ENCODE measurements at regions not wholly inside any gene's neighbourhood (a gene's known extent, or its start where the extent isn't known, plus 50 kb on each side); places are given as distances from the start of the nearest gene placed in this dataset.
A peak's percentile ranks its signal among the peaks of the same experiment; 100 is the strongest.
"Not testable (repeated sequence)": the region's sequence is repeated elsewhere in the genome, so short reads cannot be mapped to it uniquely, and the experiment has no call there.

DNA sequence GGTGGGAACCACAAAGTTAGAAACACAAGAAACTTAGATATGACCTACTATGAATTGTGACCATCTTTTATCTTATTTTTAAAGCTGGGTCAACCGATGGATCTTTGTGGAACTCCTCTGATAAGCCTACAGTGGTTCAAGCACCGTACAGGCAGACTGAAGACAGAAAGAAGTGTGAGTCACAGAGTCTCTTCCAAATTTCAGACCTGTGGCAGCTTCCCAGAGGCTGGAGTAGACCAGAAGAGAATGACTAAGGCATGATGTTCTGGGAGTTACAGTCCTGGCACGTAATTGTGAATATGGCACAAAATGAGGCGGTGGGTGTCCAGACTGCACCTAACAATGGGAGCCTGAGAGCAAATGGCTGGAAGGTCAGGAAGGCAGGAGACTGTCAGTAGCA, 70.0 kb downstream of the LMO4 start:
- DNase-seq: no peak

DNA sequence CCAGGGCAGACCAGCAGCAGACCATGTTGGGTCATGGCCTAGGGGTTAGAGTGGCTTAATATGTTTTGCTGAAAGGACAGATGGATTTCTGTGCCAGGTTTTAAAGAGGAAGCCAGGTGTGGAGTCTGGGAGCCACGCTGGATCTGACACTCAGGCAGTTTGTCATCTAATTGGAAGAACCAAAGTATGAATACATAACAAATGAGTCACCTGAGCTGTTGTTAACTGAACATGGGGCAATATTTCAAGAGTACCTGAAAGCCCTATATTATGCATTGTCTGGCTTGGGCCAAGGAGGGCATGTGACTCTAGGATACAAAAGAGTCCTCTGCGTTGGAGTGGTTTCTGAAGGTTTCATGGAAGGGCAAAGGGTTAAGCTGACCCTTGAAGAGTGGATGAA, 70.6 kb downstream of the LMO4 start:
- no peak for DNase-seq

DNA sequence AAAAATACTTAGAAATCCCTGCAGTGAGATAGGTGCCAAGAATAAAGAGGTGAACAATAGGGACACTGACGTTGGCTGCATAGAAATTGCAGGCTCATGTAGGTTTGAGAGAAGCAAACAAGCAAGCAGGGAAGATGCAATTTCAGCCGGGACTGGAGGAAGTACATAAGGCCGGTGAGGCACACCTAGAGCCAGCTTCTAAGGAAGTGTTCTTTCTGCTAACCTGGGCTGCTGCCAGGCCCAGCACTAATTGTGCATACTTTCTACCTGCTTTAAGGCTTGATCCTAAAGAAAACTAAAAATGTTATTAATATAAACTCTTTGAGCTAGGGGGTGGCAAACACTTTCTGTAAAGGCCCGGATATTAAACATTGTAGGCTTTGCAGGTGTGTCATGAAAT, 71.0 kb downstream of the LMO4 start:
- DNase-seq: no peak

DNA sequence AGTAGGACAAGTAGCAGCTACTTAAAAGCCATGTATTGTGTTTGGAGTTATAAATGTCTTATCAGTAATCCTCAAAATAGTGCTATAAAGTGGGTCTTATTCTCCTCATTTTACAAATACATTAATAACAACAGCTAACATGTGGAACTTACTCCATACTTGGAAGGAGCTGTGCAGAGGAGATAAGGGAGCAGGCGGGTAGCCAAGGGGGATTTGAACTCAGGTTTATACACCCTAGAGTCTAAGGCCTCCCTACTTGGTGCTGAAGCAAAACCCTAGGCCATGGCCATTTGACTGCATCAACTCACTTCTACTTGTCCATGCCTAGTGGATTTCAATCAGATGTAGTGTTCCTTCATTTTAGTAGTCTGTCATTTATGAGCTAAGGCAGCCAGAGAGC, 72.1 kb downstream of the LMO4 start:
- DNase-seq: no peak

DNA sequence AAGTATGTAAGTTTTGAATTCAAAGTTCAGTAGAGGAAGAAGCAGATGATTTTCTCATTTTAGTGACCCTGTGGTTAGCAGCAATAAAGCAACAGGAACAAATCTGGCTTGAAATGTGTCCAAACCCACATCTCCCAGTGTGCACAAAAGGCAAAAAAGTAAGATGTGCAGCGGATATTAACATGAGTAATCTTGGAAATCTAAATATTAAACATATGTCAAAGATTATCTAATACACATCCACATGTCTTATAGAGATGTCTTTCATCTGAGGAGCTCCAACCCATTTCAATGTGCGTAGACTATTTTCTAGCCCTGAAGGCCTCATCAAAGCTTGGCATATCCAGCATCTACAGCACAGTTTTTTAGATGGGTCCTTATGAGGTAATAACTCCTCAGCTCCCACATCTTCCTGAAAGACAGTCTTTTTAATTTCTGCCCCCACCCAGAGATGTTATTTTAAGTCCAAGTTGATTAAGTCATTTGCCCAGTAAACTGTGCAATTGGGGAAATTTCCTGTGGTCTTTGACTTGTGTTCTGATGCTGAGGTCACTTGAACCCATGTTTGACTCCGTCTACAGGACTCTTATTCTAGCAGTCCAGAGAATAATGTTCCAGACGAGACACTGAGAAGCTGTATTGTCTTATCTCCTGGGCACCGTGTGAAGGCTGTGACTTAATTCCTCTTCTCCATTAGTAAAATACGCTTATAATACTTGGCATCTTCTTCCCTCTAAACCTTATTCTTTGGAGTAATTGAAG, 73.7 kb downstream of the LMO4 start:
- DNase-seq: no peak

DNA sequence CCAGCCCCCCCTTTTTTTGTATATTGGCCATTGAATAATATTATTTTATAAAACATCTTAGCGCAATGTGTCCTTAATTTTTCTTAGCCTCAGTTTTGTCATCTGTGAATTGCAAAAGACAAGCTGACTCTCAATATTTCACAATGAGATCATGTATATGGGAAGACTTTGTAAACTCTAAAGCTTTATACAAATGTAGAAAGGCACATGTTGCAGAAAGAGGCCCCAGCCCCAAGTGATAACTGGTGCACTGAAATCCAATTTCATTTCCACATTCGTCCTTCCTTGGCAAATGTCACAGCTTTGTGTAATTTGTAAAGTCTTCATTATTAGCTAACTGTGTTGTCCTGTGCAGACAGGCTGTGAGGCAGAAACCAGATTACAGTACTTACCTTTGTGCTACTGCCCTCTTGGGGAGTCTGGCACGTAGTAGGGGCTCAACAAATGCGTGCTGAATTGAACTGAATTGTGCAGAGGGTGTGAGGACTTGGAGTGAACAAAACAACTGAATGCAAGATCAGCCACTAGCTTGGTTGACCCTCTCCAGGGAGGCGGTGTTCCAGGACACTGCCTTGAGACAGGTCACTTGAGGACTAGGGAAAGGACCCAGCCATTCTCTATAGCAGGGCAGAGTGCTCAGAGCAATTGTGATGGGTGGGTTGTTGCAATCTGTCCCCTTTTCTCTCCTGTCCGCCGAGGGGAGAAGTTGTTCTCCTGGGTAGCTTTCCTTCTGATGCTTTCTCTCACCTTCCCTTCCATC, 74.6 kb downstream of the LMO4 start:
- no peak for DNase-seq

DNA sequence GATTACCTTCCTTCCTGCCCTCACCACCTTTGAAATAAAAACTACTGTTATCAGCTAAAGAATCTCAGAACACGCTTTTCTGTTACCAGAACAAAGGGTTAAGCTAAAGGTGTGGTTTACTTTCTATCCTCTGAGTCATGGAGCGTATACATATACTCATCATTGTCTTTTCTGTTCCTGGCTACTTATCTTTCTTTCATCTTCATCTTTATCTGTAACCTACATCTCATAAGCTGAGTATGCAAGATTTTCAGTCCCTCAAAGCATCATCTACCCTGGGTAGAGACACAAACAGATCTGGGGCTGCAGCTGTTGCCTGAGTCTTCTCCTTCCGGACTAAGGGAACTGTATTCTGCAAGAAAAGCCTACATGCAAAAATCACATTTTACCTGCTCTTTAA, 75.6 kb downstream of the LMO4 start:
- no peak for DNase-seq

DNA sequence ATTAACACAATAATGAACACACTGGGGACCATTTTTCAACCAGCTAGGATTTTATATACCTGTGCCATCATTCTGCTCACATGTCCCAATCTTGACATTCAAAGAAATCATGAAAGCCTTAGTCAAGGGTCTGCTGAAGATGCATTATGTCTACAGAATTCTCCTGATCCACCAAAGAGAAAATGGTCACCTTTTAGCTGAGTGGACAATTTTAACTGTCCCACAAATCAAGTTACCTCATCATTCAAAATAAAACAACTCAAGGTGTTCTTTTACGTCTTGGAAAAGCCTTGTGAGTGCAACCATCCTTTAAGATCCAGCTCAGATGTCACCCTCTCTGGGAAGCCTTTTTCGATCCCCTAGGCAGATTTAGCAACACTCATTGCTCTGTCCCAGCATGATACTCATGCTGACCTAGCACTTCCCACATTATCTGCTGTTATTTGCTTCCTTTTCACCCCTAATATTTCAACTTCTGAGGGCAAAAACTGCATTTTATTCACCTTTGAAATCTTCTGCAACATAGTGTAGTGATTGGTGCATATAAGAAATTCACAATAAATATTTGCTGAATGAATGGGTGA, 80.1 kb downstream of the LMO4 start:
- DNase-seq: no peak

DNA sequence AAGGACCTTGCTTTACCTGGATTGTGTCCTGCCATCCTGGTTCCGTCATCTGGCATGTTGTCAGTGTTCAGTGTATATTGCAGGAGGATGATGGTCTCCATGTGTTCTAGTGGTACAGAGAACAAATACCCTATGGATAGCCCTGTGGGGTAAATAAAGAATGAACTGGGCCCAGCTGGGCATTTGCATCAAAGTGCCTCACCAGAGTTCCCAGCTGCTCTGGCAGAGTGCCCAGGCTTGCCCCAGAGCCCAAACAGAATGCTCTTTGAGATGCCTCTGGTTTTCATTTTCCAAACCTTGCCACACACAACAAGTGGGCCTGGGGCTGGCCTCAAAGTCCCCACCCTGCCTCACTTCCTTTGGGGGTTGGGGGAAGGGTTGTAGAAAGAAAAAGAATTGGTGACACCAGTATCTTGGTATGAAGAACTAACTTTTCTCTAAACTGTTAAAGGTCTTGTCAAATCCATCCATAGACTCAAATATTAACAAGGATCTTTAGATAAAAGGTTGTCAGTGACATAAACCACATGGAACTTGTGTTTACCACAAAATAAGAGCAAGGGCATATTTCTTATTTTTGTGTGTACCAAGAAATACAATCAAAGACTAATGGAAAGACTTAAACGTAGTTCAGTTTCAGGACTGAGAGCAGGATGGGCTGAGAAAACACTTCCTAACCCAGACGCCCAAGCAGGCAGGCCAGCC, 82.2 kb downstream of the LMO4 start:
- peak in 55 of 56 donors; percentile 6 to 94 (median 85) for DNase-seq

DNA sequence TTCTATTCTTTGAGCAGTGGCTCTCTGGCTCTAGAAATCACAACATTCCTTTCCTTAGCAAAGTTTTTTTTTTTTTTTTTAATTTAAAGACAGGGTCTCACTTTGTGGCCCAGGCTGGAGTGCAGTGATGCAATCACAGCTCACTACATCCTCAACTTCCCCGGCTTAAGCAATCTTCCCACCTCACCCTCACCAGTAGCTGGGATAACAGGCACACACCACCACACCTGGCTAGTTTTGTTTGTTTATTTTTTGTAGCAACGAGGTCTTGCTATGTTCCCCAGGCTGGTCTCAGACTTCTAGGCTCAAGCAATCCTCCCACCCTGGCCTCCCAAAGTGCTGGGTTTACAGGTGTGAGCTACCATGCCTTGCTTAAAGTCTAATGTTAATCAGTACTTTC, 85.2 kb downstream of the LMO4 start:
- not testable (repeated sequence) for DNase-seq

DNA sequence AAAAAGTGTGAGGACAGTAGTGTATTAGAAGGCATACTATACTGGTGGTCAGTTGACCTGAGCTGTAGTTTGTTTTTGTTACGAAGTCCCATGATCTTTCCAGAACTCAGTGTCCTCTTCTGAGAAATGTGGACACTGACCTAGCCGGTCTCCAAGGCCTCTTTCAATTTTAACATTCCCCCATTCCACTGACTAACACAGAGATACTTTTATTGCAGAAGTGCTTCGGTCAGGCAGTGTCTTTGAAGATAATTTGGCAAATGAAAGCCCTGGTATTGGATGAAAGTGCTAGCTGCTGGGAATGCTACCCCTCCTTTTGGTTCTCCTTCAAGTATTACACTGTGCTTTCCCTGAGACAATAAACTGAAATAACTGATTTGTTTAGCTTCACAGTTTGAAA, 89.4 kb downstream of the LMO4 start:
- DNase-seq: no peak

DNA sequence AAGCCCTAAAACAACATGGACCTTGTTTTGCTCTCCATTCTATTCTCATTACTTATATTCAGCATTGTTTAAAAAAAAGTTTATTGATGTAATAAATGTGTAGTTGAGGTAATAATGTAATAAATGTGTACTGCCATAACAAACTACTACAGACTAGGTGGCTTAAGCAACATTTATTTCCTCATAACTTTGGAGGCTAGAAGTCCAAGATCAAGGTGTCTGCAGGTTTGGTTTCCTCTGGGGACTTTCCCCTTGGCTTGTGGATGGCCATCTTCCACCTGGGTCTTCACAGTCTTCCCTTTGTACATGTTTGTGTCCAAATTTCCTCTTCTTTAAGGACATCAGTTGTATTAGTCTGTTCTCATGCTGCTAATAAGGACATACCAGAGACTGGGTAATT, 93.1 kb downstream of the LMO4 start:
- DNase-seq: no peak

DNA sequence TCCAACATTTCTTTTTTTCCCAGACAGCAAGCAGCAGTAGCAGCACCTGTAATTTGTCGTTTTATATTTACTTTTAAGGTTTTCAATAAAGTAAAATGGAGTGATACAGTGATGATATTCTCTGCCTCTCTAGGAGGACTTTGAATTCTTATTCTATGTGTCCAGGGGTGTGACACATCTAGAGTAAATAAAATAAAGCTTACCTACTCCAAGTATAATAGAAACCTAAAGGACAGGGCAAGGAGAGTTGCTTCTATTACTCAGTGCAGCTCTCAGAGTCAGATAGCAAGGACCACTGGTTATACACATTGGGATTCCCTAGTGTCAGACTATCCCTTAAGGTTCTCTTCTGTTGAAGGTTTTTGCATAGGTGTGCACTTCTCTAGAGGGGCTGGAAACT, 95.9 kb downstream of the LMO4 start:
- DNase-seq: no peak

DNA sequence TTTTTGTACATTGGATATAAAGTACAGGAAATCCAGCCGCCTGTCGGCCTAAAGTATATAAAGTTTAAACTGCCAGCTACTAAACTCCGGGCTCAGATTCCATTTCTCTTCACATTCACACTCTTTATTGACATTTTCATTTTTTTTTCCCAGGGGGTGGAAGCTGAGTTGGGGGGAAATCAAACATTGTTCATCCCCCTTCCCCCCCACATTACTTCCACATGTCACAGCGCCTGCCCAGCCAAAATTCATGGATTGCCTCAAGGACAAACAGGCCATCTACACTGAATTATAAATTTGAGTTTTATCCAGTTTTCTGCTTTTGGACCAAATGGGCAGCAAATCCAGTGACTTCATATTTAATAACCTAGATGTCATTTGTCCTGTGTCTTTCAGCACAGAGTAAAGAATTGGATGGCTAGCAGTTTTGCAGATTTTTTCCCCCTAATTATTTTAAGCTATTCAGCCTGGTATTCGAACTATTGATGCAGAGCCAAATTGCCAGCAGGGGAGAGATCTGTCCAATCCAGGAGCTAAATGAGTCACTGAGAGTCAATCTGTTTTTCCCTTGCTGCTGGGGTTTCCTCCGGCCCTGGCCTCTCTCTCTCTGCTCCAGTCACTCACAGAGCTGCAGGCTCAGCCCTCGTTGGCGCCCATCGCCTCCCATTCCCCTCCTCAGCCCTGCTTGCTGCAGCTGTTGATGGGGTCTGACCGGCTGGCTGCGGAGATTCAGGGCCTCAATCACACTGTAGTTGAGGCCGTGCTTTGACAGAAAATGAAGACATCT, 98.0 kb downstream of the LMO4 start:
- DNase-seq: peak in 14 of 56 donors; percentile 4 to 38 (median 9)

DNA sequence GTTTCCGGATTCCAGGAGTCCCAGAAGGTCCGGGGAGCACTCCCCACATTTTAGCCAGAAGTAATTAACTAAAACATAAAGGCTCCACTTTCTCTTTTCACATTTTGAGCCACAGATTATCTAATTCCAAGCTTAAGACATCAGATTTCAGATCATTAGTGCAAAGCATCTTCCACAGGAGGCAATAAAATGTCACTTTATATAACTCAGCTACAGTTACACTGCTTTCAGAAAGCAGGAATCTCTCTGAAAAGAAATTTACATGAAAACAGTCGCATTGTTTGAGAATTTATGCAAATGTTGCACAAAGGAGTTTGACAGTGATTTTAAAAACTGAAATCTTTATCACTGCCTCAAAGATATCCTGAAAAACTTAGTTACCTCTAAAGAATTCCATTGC, 99.7 kb downstream of the LMO4 start:
- DNase-seq: no peak

DNA sequence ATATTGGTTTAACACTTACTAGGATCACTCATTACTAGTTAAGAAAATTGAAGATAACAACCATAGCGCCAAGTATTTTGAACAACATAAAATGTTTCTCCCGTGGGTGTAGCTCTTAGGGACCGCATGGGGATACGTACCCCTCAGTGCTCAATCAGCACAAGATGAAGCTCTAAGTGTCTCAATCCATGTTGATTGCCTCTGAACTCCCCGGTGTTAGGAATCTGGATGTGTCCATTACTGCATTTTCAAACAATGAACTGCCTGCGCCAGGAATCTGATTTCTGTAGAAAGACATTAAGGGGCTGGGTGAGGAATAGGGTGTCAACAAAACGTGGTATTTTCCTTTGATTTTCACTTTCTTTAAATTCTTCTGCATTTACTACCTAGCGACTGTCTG, 100.2 kb downstream of the LMO4 start:
- no peak for DNase-seq

DNA sequence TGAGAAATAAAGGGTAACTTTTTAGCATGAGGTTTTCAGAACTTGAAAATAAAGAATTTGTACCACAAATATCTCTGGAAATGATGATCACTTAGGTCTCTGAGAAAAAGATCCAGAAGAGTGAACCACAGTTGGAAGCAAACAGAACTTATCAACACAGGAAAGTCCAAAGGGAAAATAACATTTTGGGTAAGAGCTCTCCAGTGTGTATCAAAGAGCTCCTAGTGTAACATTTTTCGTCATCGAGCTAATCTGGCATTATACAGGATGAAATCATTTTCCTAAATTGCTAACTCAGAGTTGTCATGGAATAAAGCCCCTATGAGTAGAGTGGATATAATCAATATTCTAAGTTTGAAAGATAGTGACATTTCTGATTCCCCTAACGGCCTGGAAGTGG, 104.0 kb downstream of the LMO4 start:
- DNase-seq: no peak

DNA sequence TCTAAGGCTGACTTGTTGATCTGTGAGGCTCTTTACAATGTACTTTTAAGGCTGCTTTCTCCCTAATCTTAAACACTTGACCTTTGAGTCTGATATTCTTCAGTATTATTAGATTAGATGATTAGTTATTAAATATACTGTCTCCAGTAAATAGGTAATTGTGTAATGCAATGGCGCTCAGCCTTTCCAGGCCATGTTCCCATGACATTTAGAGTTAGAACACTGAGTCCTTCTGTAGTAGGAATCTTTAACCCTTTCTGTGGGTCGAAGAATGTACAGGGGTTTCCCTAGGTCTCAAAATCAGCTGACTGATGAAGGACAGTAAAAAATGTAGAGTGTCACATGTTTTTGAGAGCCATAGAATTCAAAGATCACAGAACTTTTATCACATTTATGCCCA, 104.4 kb downstream of the LMO4 start:
- not testable (repeated sequence) for DNase-seq

DNA sequence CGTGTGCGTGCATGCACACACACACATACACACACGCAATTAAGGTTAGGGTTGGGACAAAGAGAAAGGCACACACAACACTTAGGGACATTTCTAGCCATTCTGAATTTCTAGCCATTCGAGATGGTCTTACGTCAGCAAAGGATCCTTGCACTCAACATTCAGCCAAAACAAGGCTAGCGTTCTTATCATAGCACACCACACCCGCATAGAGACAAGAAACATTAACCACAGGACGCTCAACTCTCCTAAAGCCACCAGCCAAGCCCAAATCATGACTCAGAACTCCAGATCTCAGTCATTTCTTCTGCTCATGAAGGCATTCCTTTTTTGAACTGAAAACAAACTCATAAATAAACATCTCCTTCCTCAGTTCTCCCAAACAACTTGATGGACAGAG, 106.8 kb downstream of the LMO4 start:
- DNase-seq: no peak

DNA sequence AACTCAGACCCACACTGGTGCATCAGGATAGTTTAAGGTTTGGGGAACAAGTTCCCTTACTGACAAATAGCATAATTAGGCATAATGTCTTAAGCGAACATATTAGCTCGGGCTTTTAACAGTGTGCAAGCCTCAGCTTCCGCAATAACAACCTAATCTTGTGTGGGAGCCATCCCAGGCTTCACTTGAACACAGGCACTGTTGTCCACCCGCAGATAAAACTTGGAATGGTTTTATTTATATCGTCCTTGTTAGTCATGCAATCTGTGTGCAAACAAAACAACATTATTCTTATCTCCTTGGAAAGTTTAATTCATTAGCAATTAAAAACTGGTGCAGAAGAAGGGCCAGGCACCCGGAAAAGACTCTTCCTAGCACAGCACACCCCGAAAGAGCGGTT, 107.4 kb downstream of the LMO4 start:
- peak in 1 of 56 donors; percentile 24 for DNase-seq

DNA sequence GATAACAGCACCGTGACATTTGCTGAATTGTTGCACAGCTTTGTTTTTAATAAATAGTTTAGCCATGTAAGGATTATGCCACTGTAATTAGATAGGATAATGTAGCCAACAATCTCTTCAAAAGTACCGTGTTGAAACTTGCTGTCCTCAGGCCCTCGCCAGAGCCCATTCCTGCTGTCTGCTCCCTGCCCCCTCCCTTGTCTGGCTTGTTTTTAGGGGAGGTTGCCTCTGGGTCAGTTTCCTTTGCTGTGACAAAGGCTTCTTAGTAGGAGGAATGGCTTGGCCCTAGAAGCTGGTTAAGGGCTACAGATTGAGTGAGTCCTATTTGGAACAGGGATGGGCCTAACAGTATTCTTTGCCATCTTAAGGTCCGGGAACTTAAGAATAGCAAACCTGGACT, 107.9 kb downstream of the LMO4 start:
- DNase-seq: no peak
